ENCODE measurements at regions not wholly inside any gene's neighbourhood (a gene's known extent, or its start where the extent isn't known, plus 50 kb on each side); places are given as distances from the start of the nearest gene placed in this dataset.

DNA sequence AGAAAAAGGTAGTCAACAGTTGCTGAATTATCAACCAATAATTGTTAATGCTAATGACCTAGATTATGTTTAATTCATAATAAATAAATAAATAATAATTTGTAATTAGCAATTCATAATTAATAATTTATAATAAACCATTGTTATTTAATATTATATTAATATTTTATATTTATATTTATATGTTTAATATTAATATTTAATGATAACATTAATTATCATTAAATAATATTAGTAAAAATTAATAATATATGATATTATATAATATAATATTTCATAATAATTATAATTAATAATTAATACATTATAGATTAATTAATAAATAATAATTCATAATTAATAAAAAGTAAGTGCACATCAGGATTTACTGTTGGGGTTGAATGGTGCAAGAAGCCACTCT, 389.4 kb upstream of the RGPD4 start:
- H3K4me1 ChIP-seq (ENCODE audit: control insufficient read depth, low read length), result no peaks in the 10 kb centered on the region
- no peaks in the 10 kb centered on the region for H3K79me2 ChIP-seq (ENCODE audit: control insufficient read depth, low read length)
- TF ChIP-seq EZH2phosphoT487 (IDR thresholded peaks at IDR 0.05; ENCODE audit: borderline replicate concordance, low read length) (no peak), CTCF (IDR thresholded peaks at IDR 0.05; ENCODE audit: low read depth, low read length, poor library complexity, severe bottlenecking) (no peak)
- H3K36me3 ChIP-seq (ENCODE audit: control insufficient read depth, low read length), result no peaks in the 10 kb centered on the region
- no peak overlapping the region for H3K27ac ChIP-seq (ENCODE audit: low read depth, low read length)
- no peaks in the 10 kb centered on the region for H3K9me3 ChIP-seq (ENCODE audit: control insufficient read depth, insufficient read depth, low read length)
- H3F3A ChIP-seq (ENCODE audit: control insufficient read depth, insufficient read depth), result no peaks in the 10 kb centered on the region
- no peak overlapping the region for H3K4me3 ChIP-seq (ENCODE audit: low read length)
- H3K4me2 ChIP-seq (ENCODE audit: low read length), result no peak overlapping the region
- H3K27me3 ChIP-seq (ENCODE audit: control insufficient read depth, low read length), result no peaks in the 10 kb centered on the region
- no peaks in the 10 kb centered on the region for H4K20me1 ChIP-seq (ENCODE audit: control insufficient read depth, insufficient read depth, low read depth, low read length)
- H3K9me2 ChIP-seq (replicated peaks; ENCODE audit: control insufficient read depth, low read length), result no peaks in the 10 kb centered on the region

DNA sequence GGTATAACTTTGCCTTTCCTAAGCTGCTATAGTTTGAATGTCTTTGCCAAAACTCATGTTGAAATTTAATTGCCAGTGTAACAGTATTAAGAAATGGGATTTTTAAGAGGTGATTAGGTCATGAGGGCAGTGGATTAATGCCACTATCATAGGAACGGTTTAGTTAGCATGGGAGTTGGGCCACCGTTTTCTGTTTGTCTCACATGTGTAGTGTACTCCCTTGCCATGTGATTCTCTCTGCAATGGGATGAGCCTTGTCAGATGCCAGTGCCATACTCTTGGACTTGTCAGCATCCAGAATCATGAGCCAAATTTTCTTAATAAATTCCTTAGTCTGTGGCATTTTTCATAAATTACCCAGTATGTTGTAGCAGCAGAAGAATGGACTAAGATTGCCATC, 388.9 kb upstream of the RGPD4 start:
- Histone ChIP-seq H3K79me2 (ENCODE audit: control insufficient read depth, low read length) (no peaks in the 10 kb centered on the region), H3K4me1 (ENCODE audit: control insufficient read depth, low read length) (no peaks in the 10 kb centered on the region), H3K4me3 (ENCODE audit: low read length) (no peak overlapping the region), H3K9me2 (replicated peaks; ENCODE audit: control insufficient read depth, low read length) (no peaks in the 10 kb centered on the region), H3K27me3 (ENCODE audit: control insufficient read depth, low read length) (no peaks in the 10 kb centered on the region), H3K9me3 (ENCODE audit: control insufficient read depth, insufficient read depth, low read length) (no peaks in the 10 kb centered on the region), H3K27ac (ENCODE audit: low read depth, low read length) (no peak overlapping the region), H3K4me2 (ENCODE audit: low read length) (no peak overlapping the region), H4K20me1 (ENCODE audit: control insufficient read depth, insufficient read depth, low read depth, low read length) (no peaks in the 10 kb centered on the region), H3F3A (ENCODE audit: control insufficient read depth, insufficient read depth) (no peaks in the 10 kb centered on the region), H3K36me3 (ENCODE audit: control insufficient read depth, low read length) (no peaks in the 10 kb centered on the region)
- TF ChIP-seq EZH2phosphoT487 (IDR thresholded peaks at IDR 0.05; ENCODE audit: borderline replicate concordance, low read length) (no peak), CTCF (IDR thresholded peaks at IDR 0.05; ENCODE audit: low read depth, low read length, poor library complexity, severe bottlenecking) (no peak)

- TF ChIP-seq CTCF (IDR thresholded peaks at IDR 0.05; ENCODE audit: low read depth, low read length, poor library complexity, severe bottlenecking) (no peak), EZH2phosphoT487 (IDR thresholded peaks at IDR 0.05; ENCODE audit: borderline replicate concordance, low read length) (no peak)
- H3K79me2 ChIP-seq (ENCODE audit: control insufficient read depth, low read length), result no peaks in the 10 kb centered on the region
These were observed 378.5 kb upstream of the RGPD4 start for GRCh38 chr2:107448160-107448559.

GRCh38 chr2:107461301-107461700, 365.4 kb upstream of the RGPD4 start:
- Histone ChIP-seq H3K79me2 (ENCODE audit: control insufficient read depth, low read length) (no peaks in the 10 kb centered on the region), H3K4me1 (ENCODE audit: control insufficient read depth, low read length) (no peaks in the 10 kb centered on the region), H3K4me3 (ENCODE audit: low read length) (no peak overlapping the region), H3K36me3 (ENCODE audit: control insufficient read depth, low read length) (no peaks in the 10 kb centered on the region), H3K4me2 (ENCODE audit: low read length) (no peak overlapping the region), H3F3A (ENCODE audit: control insufficient read depth, insufficient read depth) (no peaks in the 10 kb centered on the region), H3K27me3 (ENCODE audit: control insufficient read depth, low read length) (no peaks in the 10 kb centered on the region), H3K27ac (ENCODE audit: low read depth, low read length) (no peak overlapping the region), H4K20me1 (ENCODE audit: control insufficient read depth, insufficient read depth, low read depth, low read length) (no peaks in the 10 kb centered on the region), H3K9me3 (ENCODE audit: control insufficient read depth, insufficient read depth, low read length) (no peaks in the 10 kb centered on the region), H3K9me2 (replicated peaks; ENCODE audit: control insufficient read depth, low read length) (no peaks in the 10 kb centered on the region)
- TF ChIP-seq CTCF (IDR thresholded peaks at IDR 0.05; ENCODE audit: low read depth, low read length, poor library complexity, severe bottlenecking), result no peak

More at GRCh38 chr2:107448160-107448559, 378.5 kb upstream of the RGPD4 start:
- H3K4me2 ChIP-seq (ENCODE audit: low read length), result no peak overlapping the region
- H4K20me1 ChIP-seq (ENCODE audit: control insufficient read depth, insufficient read depth, low read depth, low read length), result no peaks in the 10 kb centered on the region
- H3K4me1 ChIP-seq (ENCODE audit: control insufficient read depth, low read length), result no peaks in the 10 kb centered on the region
- H3K9me2 ChIP-seq (replicated peaks; ENCODE audit: control insufficient read depth, low read length), result no peaks in the 10 kb centered on the region
- no peaks in the 10 kb centered on the region for H3K27me3 ChIP-seq (ENCODE audit: control insufficient read depth, low read length)
- H3F3A ChIP-seq (ENCODE audit: control insufficient read depth, insufficient read depth), result no peaks in the 10 kb centered on the region
- H3K9me3 ChIP-seq (ENCODE audit: control insufficient read depth, insufficient read depth, low read length), result no peaks in the 10 kb centered on the region
- H3K27ac ChIP-seq (ENCODE audit: low read depth, low read length), result no peak overlapping the region
- H3K4me3 ChIP-seq (ENCODE audit: low read length), result no peak overlapping the region
- H3K36me3 ChIP-seq (ENCODE audit: control insufficient read depth, low read length), result no peaks in the 10 kb centered on the region
